Transverse colon (tissue), 4 donors: ENCODE measurements at regions not wholly inside any gene's neighbourhood (a gene's known extent, or its start where the extent isn't known, plus 50 kb on each side); places are given as distances from the start of the nearest gene placed in this dataset.

ENCODE experiments used
- DNase-seq: peaks from one replicate; pipeline ENCODE4 v3.0.0-alpha.2; 2019
- H3K27ac ChIP-seq, 4 donors: fragments of 200-600 bp; sonication (generic); 2 replicates each; pipeline ENCODE4 v1.5.1; 2016 to 2018; ENCODE audit warnings: inconsistent platforms in 4 of 4
- H3K27me3 ChIP-seq: fragments of 200-600 bp; sonication (generic); 2 replicates; pipeline ENCODE4 v1.5.1; 2017; ENCODE audit warnings: inconsistent platforms
- H3K36me3 ChIP-seq, 4 donors: fragments of 200-600 bp; sonication (generic); 2 replicates each; pipeline ENCODE4 v1.5.1; 2017 to 2019; ENCODE audit warnings: inconsistent platforms in 4 of 4
- H3K4me1 ChIP-seq, 4 donors: fragments of 200-600 bp; sonication (generic); 2 replicates each; pipeline ENCODE4 v1.5.1; 2017 to 2020; ENCODE audit warnings: inconsistent platforms in 4 of 4
- H3K4me3 ChIP-seq, 4 donors: fragments of 200-600 bp; sonication (generic); 1 replicate in 1 of 4; 2 replicates in 3 of 4; pipeline versions ENCODE4 v1.5.1 to v1.6.1; 2017 to 2019; ENCODE audit warnings: inconsistent platforms in 4 of 4
- H3K9me3 ChIP-seq, 2 donors: fragments of 200-600 bp; sonication (generic); 2 replicates each; pipeline ENCODE4 v1.5.1; 2017 to 2019; ENCODE audit warnings: inconsistent platforms in 2 of 2
- CTCF ChIP-seq, 5 experiments: fragments of 200-600 bp in 3 of 5; fragments of 450-650 bp in 2 of 5; sonication (generic) in 3 of 5; IDR thresholded peaks; 1 replicate in 2 of 5; 2 replicates in 3 of 5; pipeline ENCODE4 v1.5.1; 2016 to 2017; ENCODE audit warnings: antibody characterized with exemption in 5 of 5, inconsistent platforms in 3 of 5, mild to moderate bottlenecking in 2 of 5, moderate library complexity in 1 of 5
- EP300 ChIP-seq: sonication (generic); formaldehyde crosslinking; IDR thresholded peaks from one replicate; pipeline ENCODE4 v1.6.1; 2017; ENCODE audit warnings: antibody characterized with exemption, low read depth
- POLR2A ChIP-seq: fragments of 450-650 bp; IDR thresholded peaks from one replicate; pipeline ENCODE4 v1.6.1; 2016; ENCODE audit warnings: antibody characterized with exemption, mild to moderate bottlenecking, moderate library complexity
- POLR2AphosphoS5 ChIP-seq, 3 donors: sonication (generic); formaldehyde crosslinking; IDR thresholded peaks; one replicate each; pipeline ENCODE4 v1.6.1; 2016; ENCODE audit warnings: antibody characterized with exemption in 3 of 3
- WGBS, 2 donors: methylation state at CpG; one replicate each; pipeline ENCODE4 v1.1.5; 2018; ENCODE audit warnings: low coverage in 1 of 2; 5-methylcytosine and 5-hydroxymethylcytosine counted together
- in situ Hi-C, 4 donors: fragments of 200-750 bp; cut with MboI; loops; one replicate each; pipeline versions ENCODE4 v1.15.0 to v1.15.1; 2017; ENCODE audit warnings: low sequenced_read_pairs in 3 of 4, low pct_ligation_motif_present in 1 of 4, low pct_unique_long_range_greater_than_20kb in 1 of 4
- intact Hi-C: fragments of 100-400 bp; cut with DNase I; formaldehyde crosslinking; loops from one replicate; pipeline ENCODE4 v1.15.1; 2023; ENCODE audit warnings: low total_unique reads

DNA sequence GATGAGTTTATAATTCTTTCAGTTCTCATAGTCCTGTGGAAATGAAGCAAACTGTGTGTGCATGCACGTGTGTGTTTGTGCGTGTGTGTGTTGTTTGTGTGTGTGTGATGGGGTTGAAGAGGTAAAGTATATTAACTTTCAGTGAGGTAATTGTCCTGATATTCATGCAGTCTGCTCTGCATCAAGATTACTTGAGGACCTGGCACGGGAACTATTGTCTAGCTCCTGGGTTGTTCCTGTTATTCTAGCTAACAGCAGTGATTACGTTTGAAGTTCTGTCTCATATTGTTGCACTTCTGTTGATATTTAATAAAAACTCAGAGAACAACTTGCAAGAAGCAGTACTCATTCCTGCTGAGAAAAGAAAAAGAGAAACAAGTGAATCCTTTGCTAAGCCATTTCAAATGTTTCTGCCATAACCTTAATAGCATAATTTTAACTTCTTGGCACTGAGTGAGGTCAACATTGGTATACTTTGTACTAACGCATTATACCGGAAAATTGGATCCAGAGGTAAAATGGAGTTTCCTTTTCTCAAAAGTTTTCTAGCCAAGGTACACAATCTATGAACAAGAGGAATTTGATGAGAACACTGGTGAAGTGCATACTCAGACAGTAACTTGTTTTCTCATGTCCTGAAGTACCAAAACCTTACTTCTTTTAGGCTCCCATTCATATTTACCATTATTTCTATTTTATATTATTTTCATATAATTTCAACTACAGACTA lies 113.2 kb downstream of the SPCS3 start:
- WGBS, 2 donors, result 68 to 77% methylated on average over 4 to 6 of the region's 6 CpGs
- Histone ChIP-seq H3K27ac (no peak overlapping the region), H3K36me3 (no peaks in the 10 kb centered on the region), H3K9me3 (no peaks in the 10 kb centered on the region), H3K4me3 (no peak overlapping the region), H3K27me3 (no peaks in the 10 kb centered on the region), H3K4me1 (no peaks in the 10 kb centered on the region)
- intact Hi-C loops (no loop called here), in situ Hi-C loops (no loop called here)
- no peak for TF ChIP-seq POLR2A
- TF ChIP-seq CTCF (IDR thresholded peaks at IDR 0.05), result no peak
- no peak for TF ChIP-seq EP300
- no peak for DNase-seq

- 81 to 89% methylated on average over 3 of the region's 3 CpGs for WGBS, 2 donors
- in situ Hi-C loops, result no loop called here
These were observed 114.2 kb downstream of the SPCS3 start for GRCh38 chr4:176433983-176434382.

GRCh38 chr4:176435901-176436292 lies 116.1 kb downstream of the SPCS3 start:
- intact Hi-C loops (no loop called here), in situ Hi-C loops (no loop called here)
- Histone ChIP-seq H3K9me3 (no peaks in the 10 kb centered on the region), H3K27me3 (no peaks in the 10 kb centered on the region), H3K4me1 (no peaks in the 10 kb centered on the region), H3K4me3 (no peak overlapping the region), H3K27ac (no peak overlapping the region), H3K36me3 (no peaks in the 10 kb centered on the region)
- DNase-seq, result no peak
- TF ChIP-seq POLR2A, result no peak
- no peak for TF ChIP-seq EP300
- TF ChIP-seq CTCF (IDR thresholded peaks at IDR 0.05), result no peak
- no peak for TF ChIP-seq POLR2AphosphoS5 (IDR thresholded peaks at IDR 0.05)
- WGBS, 2 donors, result 33 to 54% methylated on average over 1 of the region's 1 CpG

More at GRCh38 chr4:176433983-176434382, 114.2 kb downstream of the SPCS3 start:
- intact Hi-C loops, result no loop called here
- H3K4me1 ChIP-seq, result no peaks in the 10 kb centered on the region
- H3K9me3 ChIP-seq, result no peaks in the 10 kb centered on the region
- H3K27me3 ChIP-seq, result no peaks in the 10 kb centered on the region
- H3K27ac ChIP-seq, result no peak overlapping the region
- no peak for TF ChIP-seq POLR2AphosphoS5 (IDR thresholded peaks at IDR 0.05)
- no peak for TF ChIP-seq EP300
- H3K36me3 ChIP-seq, result no peaks in the 10 kb centered on the region
- no peak overlapping the region for H3K4me3 ChIP-seq
- no peak for DNase-seq

- no peaks in the 10 kb centered on the region for H3K27me3 ChIP-seq
- H3K36me3 ChIP-seq, result no peaks in the 10 kb centered on the region
- DNase-seq, result no peak
- TF ChIP-seq CTCF (IDR thresholded peaks at IDR 0.05) (no peak), POLR2AphosphoS5 (IDR thresholded peaks at IDR 0.05) (no peak), POLR2A (no peak)
- intact Hi-C loops (no loop called here), in situ Hi-C loops (no loop called here)
- H3K4me3 ChIP-seq, result no peak overlapping the region
- H3K9me3 ChIP-seq, result no peaks in the 10 kb centered on the region
- H3K27ac ChIP-seq, result no peak overlapping the region
- WGBS, 2 donors, result 34 to 71% methylated on average over 3 to 5 of the region's 5 CpGs
- no peaks in the 10 kb centered on the region for H3K4me1 ChIP-seq
These were observed 116.7 kb downstream of the SPCS3 start for GRCh38 chr4:176436293-176436973.
